DMS79 treated with DMSO at 0.1 percent for 48 hours (cell line): ENCODE measurements at regions not wholly inside any gene's neighbourhood (a gene's known extent, or its start where the extent isn't known, plus 50 kb on each side); places are given as distances from the start of the nearest gene placed in this dataset.
"Not testable (repeated sequence)": the region's sequence is repeated elsewhere in the genome, so short reads cannot be mapped to it uniquely, and the experiment has no call there.

Experiments used
- DNase-seq: peaks from one replicate; lab custom pipeline; 2025; lab: John Stamatoyannopoulos, UW

- DNase-seq, result no peak
Observed at GRCh38 chr14:85016496-85016895, 513.4 kb upstream of the FLRT2 start.

GRCh38 chr14:85023866-85024265 is 506.1 kb upstream of the FLRT2 start:
- DNase-seq, result not testable (repeated sequence)

- DNase-seq, result no peak
Observed at GRCh38 chr14:85024931-85025330, 505.0 kb upstream of the FLRT2 start.

GRCh38 chr14:85027681-85028370 is 502.1 kb upstream of the FLRT2 start:
- DNase-seq, result no peak

DNA sequence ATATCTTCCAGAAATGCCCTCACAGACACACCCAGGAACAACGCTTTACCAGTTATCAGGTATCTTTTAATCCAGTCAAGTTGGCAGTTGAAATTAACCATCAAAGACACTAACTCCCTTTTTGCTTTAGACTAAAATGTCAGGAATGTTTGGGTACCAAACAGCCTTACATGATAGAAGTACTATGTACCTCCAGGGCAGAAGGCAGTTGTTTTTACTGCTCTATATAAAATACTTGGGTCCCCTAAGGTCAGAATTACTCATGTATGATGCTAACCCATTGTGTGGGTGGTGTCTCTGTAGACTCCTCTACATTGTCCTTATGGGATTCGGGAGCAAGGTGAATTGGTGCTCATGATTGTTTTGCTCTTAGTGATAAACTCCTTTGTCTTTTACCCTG is 492.5 kb upstream of the FLRT2 start:
- DNase-seq, result no peak

- DNase-seq, result no peak
Observed at GRCh38 chr14:85038526-85039352, 491.2 kb upstream of the FLRT2 start.

- DNase-seq, result no peak
Observed at GRCh38 chr14:85039353-85039626, 490.7 kb upstream of the FLRT2 start.

DNA sequence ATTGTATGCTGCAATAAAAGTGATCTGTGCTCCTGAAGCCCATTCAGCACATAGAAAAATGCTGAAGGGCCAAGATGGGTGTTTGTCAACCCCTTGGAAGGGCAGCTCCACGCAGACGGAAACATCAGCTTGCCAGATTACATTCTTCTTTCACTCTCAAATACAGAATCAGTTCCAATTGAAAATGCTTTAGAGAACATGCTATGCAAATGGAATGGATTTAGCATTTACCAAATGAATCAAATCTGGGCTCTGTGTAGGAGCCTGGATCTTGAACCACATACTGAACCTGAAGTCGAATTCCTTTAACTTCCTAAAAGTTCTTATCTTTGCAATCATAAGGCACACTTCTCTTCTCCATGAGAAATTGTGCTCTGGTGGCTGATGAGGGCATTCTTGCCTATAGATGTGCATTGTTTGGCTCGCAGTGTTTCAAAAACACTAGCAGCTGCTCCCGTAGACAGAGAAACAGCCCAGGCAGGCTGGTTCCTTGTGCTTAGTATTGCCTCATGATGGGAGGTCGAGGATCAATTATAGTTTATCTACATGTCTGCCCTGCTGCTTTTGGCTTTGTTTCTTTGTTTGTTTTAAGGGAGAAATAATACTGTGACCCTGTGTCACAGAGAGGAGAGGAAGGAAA is 489.8 kb upstream of the FLRT2 start:
- no peak for DNase-seq

DNA sequence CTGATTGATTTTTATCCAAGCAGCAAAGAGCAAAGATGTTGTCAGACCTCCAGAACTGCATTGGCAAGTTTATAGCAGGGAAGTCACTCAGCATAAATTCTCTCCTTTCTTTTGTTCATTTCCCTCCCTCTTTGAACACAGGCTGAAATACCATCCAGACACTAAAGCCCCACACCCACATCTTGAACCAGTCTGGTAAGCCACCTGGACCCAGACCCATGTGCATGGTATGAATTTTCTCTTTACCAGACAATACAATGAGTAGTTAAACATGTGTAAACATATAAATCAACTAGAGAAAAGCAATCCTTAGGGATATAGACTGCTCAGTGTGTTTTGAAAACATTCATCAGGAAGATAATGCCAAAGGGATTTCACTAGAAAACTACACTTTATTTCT is 488.3 kb upstream of the FLRT2 start:
- DNase-seq, result no peak

DNA sequence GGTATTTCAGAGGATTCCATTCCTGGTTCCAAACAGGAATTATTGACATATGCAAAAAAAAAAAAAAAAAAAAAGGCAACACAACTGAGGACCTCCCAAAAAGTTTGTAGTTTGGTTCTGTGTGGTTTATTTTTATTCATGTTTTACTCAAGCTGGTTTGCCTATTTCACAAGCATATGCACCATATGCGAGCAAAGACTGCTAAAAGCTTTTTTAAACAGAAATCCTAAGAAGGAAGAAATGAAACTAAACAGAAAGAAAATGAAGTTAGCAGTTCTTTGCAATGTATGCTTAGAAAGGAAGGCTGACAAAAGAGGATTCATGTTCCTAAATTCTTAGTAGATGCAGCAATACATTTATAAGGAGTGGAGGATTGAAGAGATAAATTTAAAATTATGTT is 487.6 kb upstream of the FLRT2 start:
- no peak for DNase-seq

DNA sequence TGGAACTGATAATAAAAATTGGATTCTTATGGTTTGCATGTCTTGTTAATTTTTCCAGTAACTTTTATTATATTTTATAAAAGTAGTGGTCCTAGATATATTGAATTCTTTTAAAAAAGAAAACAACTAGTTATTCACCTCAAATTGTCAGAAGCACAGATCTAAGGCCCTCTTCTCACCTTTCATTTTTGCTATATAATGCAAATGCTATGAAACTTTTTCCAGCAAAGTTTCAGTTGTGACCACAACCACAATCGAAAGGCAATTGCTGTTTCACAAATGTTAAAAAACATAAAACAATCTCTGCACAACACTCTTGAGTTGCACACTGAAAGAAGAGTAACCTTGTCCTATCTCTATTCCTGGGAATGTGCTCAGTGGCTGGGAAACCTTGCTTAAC is 479.8 kb upstream of the FLRT2 start:
- no peak for DNase-seq

- DNase-seq, result no peak
Observed at GRCh38 chr14:85052646-85053045, 477.3 kb upstream of the FLRT2 start.

GRCh38 chr14:85054178-85054577 is 475.8 kb upstream of the FLRT2 start:
- no peak for DNase-seq

- DNase-seq, result no peak
Observed at GRCh38 chr14:85056267-85056666, 473.7 kb upstream of the FLRT2 start.

- DNase-seq, result no peak
Observed at GRCh38 chr14:85057221-85057620, 472.7 kb upstream of the FLRT2 start.

DNA sequence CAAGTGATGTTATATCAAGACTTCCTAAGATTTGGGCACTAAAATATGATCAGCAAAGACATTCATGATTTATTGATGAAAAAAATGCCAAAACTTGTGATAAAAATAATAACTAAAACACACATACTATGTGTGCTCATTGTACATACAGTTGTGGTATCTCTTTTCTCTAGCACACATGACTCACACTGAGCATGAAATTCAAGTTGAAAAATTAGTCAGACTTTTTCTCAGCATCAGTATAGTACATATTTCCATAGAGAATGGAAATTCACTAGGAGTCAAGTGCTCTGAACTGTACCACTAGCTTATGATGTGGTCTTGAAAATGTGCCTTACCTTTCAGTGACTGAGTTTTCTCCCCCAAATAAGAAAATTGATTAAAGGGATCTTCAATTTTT is 471.8 kb upstream of the FLRT2 start:
- DNase-seq, result no peak

- DNase-seq, result no peak
Observed at GRCh38 chr14:85060121-85060520, 469.8 kb upstream of the FLRT2 start.

GRCh38 chr14:85061256-85061655 is 468.7 kb upstream of the FLRT2 start:
- no peak for DNase-seq

GRCh38 chr14:85063747-85064146 is 466.2 kb upstream of the FLRT2 start:
- DNase-seq, result no peak

- DNase-seq, result no peak
Observed at GRCh38 chr14:85071447-85071846, 458.5 kb upstream of the FLRT2 start.

DNA sequence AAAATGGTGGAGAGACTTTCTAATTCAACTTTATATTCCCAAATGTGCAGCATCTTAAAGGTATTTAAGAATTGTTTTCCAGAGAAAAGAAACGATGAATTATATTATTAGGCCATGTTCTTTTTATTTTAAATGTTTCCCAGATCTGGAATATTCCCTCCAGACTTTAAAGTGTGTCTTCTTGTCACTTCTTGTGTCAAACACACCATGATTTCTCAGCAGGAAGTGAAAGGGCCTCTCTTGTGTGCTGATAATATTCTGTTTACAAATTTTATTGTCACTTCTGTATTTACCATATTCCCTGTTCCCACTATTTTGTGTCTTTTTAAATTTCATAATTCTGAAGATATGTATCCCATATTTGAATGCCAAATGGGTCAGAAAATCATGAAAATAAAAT is 455.0 kb upstream of the FLRT2 start:
- no peak for DNase-seq

DNA sequence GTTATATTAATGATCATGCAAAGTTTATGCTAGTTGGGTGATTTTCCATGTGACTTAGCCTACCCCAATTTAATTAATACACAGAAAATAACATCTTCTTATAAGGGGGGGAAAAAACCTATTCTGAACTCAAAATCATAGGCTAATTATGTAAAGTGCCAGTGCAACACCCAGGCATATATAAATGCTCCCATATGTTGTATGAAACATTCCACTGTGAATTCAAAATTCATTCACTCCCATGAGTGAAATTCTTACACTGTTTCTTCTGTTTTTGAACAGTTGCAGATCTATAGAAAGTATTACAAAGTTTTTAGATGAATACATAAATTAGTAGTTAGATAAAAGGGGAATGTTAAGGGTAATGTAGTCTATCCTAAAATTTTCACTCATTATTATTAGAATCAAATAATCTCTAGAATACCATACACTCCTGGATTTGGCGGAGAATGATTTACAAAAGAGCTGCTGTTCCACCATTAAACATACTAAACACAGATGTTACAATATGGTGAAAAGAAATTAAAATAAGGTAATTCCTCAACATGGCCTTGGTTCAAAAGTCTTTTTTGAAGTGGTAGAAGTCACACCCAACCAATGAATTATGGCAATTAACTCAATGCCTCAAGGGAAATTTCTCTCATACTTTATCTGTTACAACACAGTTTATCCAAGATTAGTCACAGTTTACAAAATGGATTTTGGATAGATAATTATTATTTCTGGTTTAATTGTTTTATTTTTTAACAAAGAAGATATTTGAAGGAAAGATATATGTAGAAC is 454.1 kb upstream of the FLRT2 start:
- DNase-seq, result no peak

DNA sequence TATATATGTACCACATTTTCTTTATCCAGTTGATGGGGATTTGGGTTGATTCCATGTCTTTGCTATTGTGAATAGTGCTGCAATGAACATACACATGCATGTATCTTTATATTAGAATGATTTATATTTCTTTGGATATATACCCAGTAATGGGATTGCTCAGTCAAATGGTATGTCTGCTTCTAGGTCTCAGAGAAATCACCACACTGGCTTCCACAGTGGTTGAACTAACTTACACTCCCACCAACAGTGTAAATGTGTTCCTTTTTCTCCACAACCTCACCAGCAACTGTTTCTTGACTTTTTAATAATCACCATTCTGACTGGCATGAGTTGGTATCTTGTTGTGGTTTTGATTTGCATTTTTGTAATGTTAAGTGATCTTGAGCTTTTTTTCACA is 452.2 kb upstream of the FLRT2 start:
- not testable (repeated sequence) for DNase-seq
